NCI-H2171 treated with DMSO at 0.1 percent for 48 hours (cell line): ENCODE measurements at regions not wholly inside any gene's neighbourhood (a gene's known extent, or its start where the extent isn't known, plus 50 kb on each side); places are given as distances from the start of the nearest gene placed in this dataset.
"Not testable (repeated sequence)": the region's sequence is repeated elsewhere in the genome, so short reads cannot be mapped to it uniquely, and the experiment has no call there.

Experiments
- DNase-seq: peaks from one replicate; lab custom pipeline; 2025; lab: John Stamatoyannopoulos, UW

GRCh38 chr6:152811785-152812184 is 61.2 kb downstream of the VIP start:
- DNase-seq, result no peak

GRCh38 chr6:152815230-152815872 is 64.8 kb downstream of the VIP start:
- no peak for DNase-seq

- DNase-seq, result no peak
Observed at GRCh38 chr6:152816055-152816454, 65.5 kb downstream of the VIP start.

GRCh38 chr6:152821525-152821924 is 70.9 kb downstream of the VIP start:
- DNase-seq, result no peak

GRCh38 chr6:152824666-152825065 is 74.1 kb downstream of the VIP start:
- no peak for DNase-seq

- DNase-seq, result peak; percentile 87
Observed at GRCh38 chr6:152828431-152828830, 77.8 kb downstream of the VIP start.

GRCh38 chr6:152834366-152834765 is 83.8 kb downstream of the VIP start:
- not testable (repeated sequence) for DNase-seq

- no peak for DNase-seq
Observed at GRCh38 chr6:152836523-152836922, 85.9 kb downstream of the VIP start.

- no peak for DNase-seq
Observed at GRCh38 chr6:152845421-152845820, 94.8 kb downstream of the VIP start.

- DNase-seq, result peak; percentile 13
Observed at GRCh38 chr6:152846825-152847224, 96.2 kb downstream of the VIP start.

- no peak for DNase-seq
Observed at GRCh38 chr6:152848919-152849318, 98.3 kb downstream of the VIP start.

- DNase-seq, result no peak
Observed at GRCh38 chr6:152854086-152854795, 103.6 kb downstream of the VIP start.

GRCh38 chr6:152858141-152858540 is 107.5 kb downstream of the VIP start:
- DNase-seq, result no peak

GRCh38 chr6:152859225-152859624 is 108.6 kb downstream of the VIP start:
- no peak for DNase-seq

GRCh38 chr6:152863618-152864326 is 113.2 kb downstream of the VIP start:
- DNase-seq, result peak; percentile 58

GRCh38 chr6:152874267-152874666 is 108.6 kb downstream of the FBXO5 start:
- DNase-seq, result no peak

GRCh38 chr6:152874846-152875568 is 107.8 kb downstream of the FBXO5 start:
- no peak for DNase-seq

GRCh38 chr6:152879681-152880080 is 103.2 kb downstream of the FBXO5 start:
- no peak for DNase-seq

- peak; percentile 74 for DNase-seq
Observed at GRCh38 chr6:152893187-152893586, 89.7 kb downstream of the FBXO5 start.

GRCh38 chr6:152896923-152897322 is 85.9 kb downstream of the FBXO5 start:
- DNase-seq, result no peak

- peak; percentile 64 for DNase-seq
Observed at GRCh38 chr6:152897807-152898399, 84.9 kb downstream of the FBXO5 start.

GRCh38 chr6:152904678-152905077 is 78.2 kb downstream of the FBXO5 start:
- DNase-seq, result no peak
